ENCODE measurements at regions not wholly inside any gene's neighbourhood (a gene's known extent, or its start where the extent isn't known, plus 50 kb on each side); places are given as distances from the start of the nearest gene placed in this dataset.
"Not testable (repeated sequence)": the region's sequence is repeated elsewhere in the genome, so short reads cannot be mapped to it uniquely, and the experiment has no call there.

GRCh38 chr5:166712447-166713185 lies 1578.8 kb upstream of the WWC1 start:
- DNase-seq = no peak

- no peak for DNase-seq
These were observed 1578.2 kb upstream of the WWC1 start for GRCh38 chr5:166713295-166713694.

- no peak for DNase-seq
These were observed 1574.5 kb upstream of the WWC1 start for GRCh38 chr5:166716856-166717492.

DNA sequence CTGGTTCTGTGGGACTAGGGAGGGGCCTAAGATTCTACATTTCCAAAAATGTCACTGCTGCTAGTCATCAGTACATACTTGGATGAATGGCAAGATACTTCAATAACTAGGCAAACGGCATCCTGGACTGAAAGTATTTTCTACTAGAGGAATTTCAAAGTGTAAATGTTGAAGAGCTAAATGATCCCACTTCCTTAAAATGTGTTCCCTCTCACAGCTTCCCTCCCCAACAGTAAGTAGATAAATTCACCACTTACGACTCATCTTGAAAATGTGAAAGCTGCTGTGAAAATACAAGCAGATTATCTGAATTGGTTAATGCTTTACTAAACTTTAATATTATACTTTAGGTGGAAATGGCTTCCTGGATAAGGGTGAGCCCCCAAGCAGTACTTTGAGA lies 1571.5 kb upstream of the WWC1 start:
- peak in 1 of 3 donors; percentile 36 for DNase-seq

DNA sequence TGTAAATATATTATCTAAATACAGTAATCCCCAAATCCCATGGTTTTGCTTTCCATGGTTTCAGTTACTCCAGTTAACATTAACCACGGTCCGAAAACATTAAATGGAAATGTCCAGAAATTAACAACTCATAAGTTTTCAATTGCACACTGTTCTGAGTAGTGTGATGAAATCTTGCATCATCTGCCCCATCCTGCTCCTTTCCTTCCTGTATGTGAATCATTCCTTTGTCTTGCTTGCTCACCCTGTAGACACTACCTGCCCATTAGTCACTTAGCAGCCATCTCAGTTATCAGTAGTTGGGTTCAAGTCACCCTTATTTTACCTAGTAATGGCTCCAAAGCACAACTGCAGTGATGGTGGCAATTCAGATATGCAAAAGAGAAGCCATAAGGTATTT lies 1568.5 kb upstream of the WWC1 start:
- DNase-seq = peak in 1 of 3 donors; percentile 40

DNA sequence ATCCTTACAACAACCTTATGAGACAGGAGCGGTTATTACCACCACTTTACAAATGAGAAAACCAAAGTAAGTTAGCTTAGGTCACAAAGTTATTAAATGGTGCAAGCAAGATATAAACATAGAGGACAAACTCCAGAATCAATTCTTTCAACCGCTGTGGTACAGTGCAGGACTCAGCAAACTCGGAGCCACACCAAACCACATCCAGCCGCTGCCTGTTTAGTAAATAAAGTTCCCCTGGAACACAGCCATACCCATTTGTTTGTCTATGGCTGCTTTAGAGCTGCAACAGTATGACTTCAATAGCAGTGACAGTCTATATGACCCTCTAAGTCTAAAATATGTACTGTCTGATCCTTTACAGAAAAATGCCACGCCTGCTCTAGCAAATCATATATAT lies 1567.2 kb upstream of the WWC1 start:
- no peak for DNase-seq

GRCh38 chr5:166725593-166725992 lies 1565.9 kb upstream of the WWC1 start:
- DNase-seq = no peak

GRCh38 chr5:166726406-166726805 lies 1565.0 kb upstream of the WWC1 start:
- no peak for DNase-seq

DNA sequence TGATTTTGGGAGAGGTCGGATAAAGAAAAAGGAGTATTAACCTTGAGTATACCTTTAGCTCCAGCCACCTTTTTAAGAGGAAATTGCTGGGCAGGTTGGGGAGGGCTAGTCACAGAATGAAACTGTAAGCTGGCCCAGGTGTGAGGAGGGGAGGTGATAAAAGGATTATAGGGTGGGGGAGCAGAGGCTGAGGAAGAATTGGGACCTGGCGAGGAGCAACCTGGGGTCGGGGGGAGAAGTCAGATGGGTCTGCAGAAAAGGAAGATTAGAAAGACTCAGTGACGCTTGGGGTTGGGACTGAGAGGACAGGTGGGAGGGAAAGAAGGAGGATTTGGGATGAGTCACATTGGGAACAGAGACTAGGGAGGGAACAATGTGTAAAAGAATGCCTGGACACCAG lies 1548.5 kb upstream of the WWC1 start:
- not testable (repeated sequence) for DNase-seq

- no peak for DNase-seq
These were observed 1544.9 kb upstream of the WWC1 start for GRCh38 chr5:166746506-166746905.

- DNase-seq = no peak
These were observed 1541.1 kb upstream of the WWC1 start for GRCh38 chr5:166750376-166750775.

GRCh38 chr5:166758151-166758550 lies 1533.3 kb upstream of the WWC1 start:
- DNase-seq = no peak

GRCh38 chr5:166767858-166768257 lies 1523.6 kb upstream of the WWC1 start:
- DNase-seq = no peak

- no peak for DNase-seq
These were observed 1522.9 kb upstream of the WWC1 start for GRCh38 chr5:166768536-166768935.

DNA sequence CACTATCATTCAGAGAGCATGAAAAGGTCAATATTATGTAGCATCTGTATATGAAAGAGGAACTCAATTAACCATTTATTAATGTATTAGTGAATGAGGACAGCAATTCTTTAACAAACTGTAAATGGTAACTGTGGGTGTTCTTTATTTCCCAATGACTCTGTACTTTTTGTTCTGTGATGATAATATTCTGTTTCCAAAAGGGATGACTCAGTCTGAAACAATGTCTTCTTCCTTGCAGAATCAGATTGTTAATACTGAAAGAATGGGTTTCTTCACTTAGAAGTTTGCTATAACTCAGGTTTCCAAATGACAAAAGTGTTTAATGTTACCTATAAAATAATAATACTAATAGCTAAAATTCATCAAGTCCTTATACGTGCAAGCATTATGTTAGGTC lies 1518.7 kb upstream of the WWC1 start:
- peak in 1 of 3 donors; percentile 20 for DNase-seq

GRCh38 chr5:166781737-166782136 lies 1509.7 kb upstream of the WWC1 start:
- DNase-seq = peak in 1 of 3 donors; percentile 7

DNA sequence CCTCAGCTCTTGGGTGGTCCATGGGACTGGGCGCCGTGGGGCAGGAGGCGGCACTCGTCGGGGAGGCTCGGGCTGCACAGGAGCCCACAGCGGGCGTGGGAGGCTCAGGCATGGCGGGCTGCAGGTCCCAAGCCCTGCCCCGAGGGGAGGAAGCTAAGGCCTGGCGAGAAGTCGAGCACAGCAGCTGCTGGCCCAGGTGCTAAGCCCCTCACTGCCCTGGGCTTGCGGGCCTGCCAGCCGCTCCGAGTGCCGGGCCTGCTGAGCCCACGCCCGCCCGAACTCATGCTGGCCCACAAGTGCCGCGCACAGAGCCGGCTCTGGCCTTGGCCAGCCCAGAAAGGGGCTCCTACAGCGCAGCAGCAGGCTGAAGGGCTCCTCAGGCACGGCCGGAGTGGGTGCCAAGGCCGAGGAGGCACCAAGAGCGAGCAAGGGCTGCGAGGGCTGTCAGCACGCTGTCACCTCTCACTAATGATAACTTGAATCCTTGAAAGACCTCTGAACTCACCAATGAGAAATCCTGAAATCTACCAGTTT lies 1506.8 kb upstream of the WWC1 start:
- DNase-seq = no peak

- no peak for DNase-seq
These were observed 1505.3 kb upstream of the WWC1 start for GRCh38 chr5:166786178-166786577.

- DNase-seq = no peak
These were observed 1504.6 kb upstream of the WWC1 start for GRCh38 chr5:166786889-166787288.

GRCh38 chr5:166788050-166788449 lies 1503.4 kb upstream of the WWC1 start:
- DNase-seq = no peak

DNA sequence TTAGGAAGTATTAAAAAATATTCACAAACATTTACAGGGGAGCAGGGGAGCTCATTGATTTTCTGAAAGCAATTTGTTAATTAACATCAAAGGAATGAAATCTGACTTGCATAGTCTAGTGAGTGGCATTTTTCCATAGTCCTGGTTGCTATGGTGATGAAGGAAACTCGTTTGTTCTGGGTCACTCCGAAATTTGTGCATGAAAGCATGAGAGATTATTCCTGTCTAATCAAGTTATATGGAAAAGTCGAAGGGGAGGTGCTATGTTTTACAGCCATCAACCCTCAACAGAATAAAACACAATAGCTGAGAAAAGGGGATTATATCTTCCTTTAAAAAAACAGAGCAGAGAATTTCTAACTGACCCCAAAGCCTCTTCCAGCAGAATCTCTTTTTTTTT lies 1495.7 kb upstream of the WWC1 start:
- DNase-seq = no peak

DNA sequence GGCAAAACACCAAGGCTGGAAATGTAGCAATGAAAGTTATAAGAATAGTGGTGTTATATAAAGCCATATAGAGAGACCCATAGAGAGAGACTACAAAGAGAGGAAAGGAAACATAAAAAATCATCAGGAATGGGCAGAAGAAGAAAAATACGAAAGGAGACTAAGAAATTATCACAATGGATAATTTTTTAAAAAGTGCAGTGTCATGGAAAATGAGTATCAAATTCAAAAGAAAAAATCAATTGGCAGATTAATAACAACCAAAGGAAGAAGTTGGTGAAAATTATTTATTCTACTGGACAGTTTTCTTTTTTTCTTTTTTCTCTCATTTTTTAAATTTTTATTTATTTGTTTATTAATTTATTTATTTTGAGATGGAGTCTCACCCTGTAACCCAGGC lies 1488.4 kb upstream of the WWC1 start:
- DNase-seq = no peak

GRCh38 chr5:166804223-166804622 lies 1487.2 kb upstream of the WWC1 start:
- not testable (repeated sequence) for DNase-seq

Data from muscle of back (tissue), 3 donors.